GM21529 (cell line): ENCODE measurements at regions not wholly inside any gene's neighbourhood (a gene's known extent, or its start where the extent isn't known, plus 50 kb on each side); places are given as distances from the start of the nearest gene placed in this dataset.

Source experiments
- ATAC-seq: cut with Tn5 transposase; IDR thresholded peaks from one replicate; pipeline ENCODE4 v1.9.1; 2021; ENCODE audit not compliant: unreplicated experiment

DNA sequence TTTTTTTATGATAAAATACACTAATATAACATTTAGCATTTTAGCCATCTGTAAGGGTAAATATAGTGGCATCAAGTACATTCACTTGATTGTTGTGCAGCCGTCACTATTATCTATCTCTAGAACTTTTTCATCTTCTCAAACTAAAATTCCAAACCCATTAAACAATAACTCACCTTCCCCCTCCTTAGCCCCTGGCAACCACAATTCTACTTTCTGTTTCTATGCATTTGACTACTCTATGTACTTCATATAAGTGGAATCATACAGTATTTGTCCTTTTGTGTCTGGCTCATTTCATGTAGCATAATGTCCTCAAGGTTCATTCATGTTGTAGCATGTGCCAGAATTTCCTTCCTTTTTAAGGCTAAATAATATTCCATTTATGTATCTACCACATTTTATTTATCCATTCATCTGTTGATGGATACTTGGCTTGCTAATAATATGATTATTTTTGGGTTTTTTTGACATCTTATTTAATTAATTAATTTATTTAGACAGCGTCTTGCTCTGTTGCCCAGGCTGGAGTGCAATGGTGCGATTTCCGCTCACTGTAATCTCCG lies 69.6 kb upstream of the MACF1 start:
- no peak for ATAC-seq

DNA sequence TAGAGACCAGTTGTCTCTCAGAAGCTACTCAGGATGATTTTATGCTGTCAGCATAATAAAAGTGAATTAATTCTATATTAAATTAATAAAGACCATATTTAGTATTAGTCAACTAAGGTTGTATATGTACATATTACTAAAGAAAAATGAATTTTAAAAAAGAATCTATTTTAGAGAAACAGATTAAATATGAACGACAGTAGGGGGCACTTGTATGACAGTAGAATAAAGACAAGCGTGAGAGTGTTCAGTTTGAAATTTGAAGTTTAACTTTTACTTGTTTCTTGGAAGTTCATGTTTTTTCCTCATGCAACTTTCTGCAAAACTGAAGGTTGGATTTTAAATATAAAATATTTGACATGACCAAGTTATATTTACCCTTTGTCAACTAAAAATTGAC lies 67.9 kb upstream of the MACF1 start:
- ATAC-seq: no peak

DNA sequence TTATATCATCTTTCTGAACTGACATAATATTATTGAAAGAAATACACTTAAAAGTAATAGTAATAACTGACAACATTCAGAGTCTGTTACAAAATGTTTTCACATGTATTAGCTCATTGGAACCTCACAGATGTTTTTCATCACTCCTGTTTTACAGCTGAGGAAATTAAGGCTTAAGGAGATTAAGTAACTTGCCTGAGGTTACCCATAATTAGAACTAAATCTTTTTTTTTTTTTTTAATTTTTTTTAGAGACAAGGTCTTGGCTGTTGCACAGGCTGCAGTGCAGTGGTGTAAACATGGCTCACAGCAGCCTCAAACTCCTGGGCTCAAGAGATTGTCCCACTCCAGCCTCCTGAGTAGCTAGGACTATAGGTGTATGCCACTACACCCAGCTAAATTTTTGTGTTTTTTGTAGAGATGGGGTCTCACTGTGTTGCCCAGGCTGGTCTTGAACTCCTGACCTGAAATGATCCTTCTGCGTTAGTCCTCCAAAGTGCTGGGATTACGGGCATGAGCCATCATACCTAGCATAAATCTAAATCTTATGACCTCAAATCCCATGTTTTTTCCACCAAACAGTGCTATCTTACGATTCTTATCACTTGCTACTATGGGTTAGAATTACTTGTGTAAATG lies 64.7 kb upstream of the MACF1 start:
- ATAC-seq: no peak

DNA sequence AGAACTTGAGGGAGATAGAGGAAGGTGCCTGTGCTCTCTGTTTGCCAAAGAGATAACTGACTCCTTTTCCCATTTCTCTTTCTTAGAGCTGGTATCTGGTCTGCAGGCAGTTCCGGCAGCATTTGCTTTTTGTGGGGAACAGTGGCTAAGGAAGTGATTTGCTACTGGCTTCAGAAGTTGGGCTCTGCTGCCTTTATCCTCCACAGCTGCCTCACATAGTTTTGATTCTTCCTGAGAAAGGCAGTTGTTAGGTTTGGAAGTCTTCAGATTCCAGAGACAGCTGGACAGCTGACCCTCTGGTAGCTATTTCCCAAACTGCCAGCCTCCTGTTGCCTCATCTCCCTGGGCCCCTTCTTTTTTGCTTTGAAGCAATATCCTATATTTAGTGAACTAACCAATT lies 62.6 kb upstream of the MACF1 start:
- ATAC-seq: no peak

DNA sequence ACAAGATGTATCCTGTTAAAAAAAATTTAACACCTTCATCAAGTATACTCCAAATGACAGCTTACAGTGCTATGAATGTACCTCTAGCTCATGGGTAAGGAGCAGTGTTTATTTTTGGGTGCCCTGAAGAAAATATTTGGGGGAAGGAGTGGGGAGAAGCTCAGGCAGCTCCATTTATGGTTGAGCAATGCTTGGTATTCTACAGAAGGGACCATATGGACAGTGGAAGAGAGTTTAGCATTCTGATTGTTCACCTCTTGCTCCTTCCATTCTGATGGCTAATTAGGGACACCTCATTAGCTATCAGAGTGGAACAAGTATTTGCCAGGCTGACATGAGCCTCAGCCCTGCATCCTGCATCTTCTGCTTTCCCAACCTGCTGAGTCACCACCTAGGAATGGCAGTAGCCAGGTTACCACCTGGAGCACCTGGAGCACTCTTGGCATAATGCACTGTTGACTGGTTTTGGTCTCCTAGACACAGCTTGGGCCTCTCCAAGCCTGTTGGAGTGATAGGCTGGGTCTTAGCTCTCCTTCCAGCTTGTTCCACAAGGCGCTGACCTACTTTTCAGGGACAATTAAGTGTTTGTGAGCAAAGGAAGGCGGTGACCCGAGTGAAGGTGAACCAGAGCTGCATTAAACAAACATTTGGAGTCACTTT lies 62.0 kb upstream of the MACF1 start:
- ATAC-seq: no peak

DNA sequence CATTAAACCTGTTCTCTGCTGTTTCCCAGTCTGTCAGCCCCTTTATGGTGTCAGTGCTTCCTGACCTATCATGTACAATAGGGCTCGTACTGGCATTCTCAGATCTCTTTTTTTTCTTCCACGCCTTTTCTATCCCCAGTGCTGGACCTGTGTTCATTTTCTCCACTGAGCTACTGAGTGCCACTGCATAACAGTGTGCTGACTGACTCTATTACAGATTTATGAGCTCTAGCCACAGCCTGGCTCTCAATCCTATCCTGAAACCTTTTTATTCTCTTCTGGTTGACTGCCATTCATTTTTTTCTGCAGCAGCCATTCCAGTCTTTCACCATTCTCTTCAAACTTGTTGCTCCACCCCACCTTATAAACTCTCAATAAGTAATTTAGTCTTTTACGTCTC lies 59.6 kb upstream of the MACF1 start:
- ATAC-seq: no peak

DNA sequence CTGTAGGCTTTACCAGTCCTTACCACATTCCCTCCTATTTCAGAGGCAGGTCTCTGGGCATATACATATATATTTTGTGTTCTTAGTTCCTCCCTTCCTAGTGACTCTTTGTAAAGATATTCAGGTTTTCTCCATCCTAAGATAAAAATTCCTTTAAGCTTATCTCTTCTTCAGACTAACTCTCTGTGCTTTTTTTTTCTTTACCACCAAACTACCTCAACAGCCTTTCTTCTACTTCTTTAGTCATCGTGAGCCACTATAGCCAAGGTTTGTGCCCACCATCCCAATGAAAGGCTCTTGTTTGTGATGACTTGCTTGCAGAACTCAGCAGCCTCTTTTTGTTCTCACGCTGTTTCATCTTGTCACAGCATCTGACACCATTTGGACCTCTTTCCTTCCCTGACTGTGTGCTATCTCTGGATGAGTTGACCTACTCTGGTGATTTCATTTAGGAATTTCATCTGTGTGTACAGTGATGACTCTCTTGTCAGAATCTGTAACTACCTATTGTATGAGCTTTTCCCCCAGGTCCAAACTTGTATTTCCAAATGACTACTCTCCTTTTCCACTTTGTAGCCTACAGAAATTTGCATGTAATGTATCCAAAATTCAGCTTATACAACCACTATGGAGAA lies 59.0 kb upstream of the MACF1 start:
- no peak for ATAC-seq

DNA sequence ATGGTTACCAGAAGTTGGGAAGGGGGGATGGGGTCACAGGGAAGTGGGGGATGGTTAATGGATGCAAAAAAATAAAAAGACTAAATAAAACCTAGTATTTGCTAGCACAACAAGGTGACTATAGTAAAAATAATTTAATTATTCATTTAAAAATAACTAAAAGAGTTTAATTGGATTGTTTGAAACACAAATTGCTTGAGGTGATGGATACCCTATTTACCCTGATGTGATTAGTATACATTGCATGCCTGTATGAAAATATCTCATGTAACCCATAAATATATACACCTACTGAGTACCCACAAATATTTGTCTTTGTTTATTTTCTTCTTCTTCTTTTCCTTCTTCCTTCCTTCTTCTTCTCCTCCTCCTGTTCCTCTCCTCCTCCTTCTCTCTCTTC lies 57.8 kb upstream of the MACF1 start:
- no peak for ATAC-seq

DNA sequence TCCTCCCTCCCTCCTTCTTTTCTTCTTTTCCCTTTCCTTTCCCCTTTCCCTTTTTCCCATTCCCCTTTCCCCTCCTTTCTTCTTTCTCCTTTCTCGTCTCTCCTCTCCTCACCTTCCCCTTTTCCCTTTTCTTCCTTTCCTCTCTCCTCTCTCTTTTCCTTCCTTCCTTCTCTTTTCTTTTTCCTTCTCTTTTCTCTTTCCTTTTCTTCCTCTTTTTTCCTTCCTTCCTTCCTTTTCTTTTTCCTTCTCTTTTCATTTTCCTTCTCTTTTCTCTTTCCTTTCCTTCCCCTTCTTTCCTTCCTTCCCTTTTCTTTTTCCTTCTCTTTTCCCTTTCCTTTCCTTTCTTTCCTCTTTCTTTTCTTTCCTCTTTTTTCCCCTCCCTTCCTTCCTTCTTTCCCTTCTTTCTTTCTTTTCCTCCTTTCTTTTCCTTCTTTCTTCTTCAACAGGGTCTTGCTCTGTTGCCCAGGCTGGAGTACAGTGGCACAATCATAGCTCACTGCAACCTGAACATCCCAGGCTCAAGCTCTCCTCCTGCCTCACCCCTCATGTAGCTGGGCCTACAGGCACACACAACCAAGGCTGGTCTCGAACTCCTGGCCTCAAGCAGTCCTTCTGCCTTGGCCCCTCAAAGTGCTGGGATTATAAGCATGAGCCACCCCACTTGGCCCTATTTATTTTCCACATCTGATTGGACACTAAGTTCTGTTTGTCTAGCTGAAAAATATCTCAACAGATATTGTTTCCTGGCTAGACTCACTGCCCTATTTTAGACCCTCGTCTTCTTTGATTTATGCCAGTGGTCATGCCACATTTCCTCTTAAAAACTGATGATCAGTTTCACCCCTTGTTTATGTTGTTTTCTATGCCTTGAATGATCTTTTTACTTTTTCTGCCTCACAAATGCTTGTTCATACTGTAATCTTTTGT lies 57.1 kb upstream of the MACF1 start:
- no peak for ATAC-seq

DNA sequence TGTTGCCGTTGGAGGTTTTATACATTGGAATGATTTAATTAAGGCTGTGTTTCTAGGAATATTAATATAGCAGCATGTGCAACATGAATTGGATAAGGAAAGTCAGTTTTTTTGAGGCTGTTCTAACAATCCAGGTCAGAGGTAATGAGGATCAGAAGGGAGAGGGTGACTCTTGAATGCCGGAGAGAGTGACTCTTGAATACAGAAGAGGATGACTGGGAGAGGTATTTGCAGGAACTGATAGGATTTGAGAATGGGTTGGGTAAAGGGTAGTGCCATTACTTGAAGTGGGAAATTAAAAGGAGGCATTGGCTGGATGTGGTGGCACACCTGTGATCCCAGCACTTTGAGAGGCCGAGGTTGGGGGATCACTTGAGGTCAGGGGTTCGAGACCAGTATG lies 55.6 kb upstream of the MACF1 start:
- no peak for ATAC-seq

DNA sequence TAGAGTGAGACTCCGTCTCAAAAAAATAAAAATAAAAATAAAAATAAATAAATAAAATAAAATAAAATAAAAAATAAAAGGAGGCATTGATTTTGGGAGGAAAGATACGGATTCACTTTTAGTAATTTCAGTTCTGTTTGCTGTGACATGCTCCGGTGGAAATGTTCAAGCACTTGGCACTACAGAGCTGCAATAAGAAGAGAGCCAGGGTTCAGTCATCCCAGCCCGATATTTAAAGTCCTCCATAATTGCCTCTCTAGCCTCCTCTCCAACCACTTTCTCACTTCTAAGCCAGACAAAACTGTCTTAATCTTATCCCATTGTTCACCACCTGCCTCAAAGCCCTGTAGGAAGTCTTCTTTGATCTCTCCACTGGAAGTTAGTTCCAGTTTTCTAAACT lies 55.0 kb upstream of the MACF1 start:
- no peak for ATAC-seq

DNA sequence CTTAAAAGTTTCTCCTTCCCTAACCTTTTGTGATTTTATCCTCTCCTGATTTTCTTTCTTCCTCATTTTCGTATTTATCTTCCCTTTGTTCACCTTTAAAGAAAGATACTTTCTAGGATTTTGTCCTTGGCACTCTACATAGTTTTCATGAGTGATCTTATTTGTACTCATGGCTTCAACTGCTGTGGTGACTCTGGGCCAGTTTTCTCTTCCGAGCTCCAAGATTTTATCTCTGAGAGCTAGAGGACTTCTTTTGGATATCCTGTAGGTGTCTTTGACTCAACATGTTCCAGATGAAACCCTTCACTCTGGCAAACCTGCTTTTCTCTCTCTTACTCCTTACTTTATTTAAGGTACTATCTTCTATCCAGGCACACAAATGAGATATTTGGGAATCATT lies 53.7 kb upstream of the MACF1 start:
- no peak for ATAC-seq

DNA sequence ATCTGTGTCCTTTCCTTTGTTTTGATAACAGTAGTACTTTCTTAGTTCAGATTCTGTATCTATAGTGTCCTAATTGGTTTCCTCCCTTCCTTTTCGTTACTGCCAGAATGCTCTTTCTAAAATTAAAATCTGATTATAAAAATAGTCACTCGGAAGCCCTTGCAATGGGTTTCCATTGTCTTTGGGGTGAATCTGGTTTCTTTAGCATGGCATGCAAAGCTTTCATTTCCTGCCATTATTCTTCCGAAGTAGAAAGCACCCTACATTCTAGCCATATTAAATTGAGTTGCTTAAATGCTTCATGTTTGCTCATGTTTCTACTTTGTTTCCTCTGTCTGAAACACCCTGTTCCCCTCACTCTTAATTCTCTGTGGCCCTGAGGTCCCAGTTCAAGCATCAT lies 53.2 kb upstream of the MACF1 start:
- no peak for ATAC-seq

DNA sequence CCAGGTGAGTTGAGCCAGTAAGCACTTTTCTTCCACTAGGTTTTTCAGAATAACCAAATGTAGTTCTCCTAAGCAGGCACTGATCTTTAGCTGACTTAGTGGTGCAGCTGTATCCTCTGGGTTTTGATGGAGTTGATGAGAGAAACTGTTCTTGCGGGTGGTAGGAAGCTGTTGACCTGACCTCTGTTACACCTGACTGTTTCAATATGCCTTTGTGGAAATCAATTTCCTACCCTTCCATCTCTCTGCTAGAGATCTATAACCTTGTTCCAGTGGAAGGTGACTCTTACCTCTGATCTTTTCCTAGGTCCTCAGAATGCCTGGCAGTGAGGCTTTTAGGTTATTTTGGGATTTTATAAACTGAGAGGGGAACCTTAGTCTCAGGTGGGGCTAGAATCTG lies 51.6 kb upstream of the MACF1 start:
- ATAC-seq: no peak

DNA sequence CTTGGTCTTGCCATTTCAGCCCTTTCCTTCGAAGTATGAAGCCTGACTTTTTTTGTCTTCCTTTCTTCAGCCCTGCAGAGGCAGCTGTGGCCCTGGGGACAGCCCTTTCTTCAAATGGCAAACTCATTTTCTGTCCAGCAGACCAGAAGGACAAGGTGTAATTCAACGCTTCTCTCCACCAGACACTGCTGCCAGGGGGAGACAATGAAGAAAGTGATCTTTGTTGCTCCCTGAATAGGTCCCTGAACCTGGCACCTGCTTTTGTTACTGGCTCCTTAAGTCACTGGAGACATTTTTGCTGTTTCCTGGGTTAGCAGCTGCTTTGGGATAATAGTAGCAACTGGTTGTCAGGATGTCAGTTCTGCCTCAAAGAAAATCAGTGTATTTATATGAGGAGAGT lies 50.8 kb upstream of the MACF1 start:
- ATAC-seq: no peak

DNA sequence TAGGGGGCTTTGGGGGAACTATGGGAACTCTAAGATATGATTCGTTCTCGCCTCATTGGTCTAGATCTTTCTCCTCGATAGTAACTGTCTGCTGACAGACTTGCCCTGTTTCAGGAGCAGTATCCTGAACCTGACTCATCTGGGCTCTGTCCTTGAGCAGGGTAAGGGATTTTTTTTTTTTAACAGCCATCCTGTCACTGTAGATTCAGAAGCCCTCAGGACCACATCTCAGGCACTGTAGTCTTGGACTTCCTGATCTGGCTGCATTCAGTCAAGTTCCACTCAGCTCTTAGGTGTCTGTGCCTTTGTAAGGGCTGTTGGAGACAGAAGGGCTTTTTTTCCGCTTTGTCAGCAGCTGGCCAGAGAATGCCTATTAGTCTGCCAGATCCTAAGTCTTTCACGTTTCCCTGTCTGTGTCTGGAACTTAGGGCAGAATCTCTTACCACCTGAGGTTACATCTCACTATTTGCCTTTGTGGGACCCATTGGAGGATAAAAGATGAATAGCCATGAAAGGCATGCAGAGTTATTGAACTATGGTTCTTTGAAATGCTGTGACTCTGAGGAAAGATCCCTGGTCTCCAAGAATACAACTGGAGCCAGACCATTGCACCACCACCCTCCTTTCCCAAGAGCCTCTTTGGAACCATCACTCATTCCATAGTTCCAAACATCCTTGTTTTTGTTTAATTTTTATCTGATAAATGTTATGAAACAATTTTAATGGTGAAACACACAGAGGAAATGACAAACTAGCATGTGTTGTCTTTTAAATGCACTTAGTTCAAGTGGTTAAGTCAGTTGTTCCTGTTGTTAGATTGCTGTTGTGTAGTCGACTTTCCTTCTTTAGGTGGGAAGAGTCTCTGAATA lies 49.7 kb upstream of the MACF1 start:
- ATAC-seq: no peak
